ENCODE measurements at regions not wholly inside any gene's neighbourhood (a gene's known extent, or its start where the extent isn't known, plus 50 kb on each side); places are given as distances from the start of the nearest gene placed in this dataset.
A peak's percentile ranks its signal among the peaks of the same experiment; 100 is the strongest.
"Not testable (repeated sequence)": the region's sequence is repeated elsewhere in the genome, so short reads cannot be mapped to it uniquely, and the experiment has no call there.

DNA sequence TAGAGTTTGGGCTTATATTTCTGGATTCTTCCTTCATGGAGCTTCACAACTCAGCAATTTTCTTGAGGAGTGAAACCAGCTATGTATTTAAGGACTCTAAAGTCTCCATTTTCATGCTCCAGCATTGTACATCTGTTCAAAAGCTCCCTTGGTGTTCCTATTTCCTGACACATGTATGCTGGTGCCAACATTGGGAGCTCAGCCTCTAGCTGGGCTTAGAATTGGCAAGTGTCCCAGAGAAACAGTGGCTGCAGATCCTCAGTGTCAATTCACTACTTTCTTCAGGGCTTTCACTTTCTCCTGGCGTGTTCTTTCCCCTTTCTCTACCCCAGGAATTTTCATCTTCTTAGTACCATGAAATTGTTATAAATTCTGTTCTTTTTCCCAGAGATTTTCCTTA lies 103.1 kb downstream of the ZNF467 start:
- Histone ChIP-seq H3K79me2 (ENCODE audit: insufficient read depth, low read length) (no peaks in the 10 kb centered on the region), H3K4me2 (ENCODE audit: insufficient read depth, low read length) (no peak overlapping the region), H3K36me3 (ENCODE audit: insufficient read depth, low read length) (no peaks in the 10 kb centered on the region), H3K27ac (ENCODE audit: low read length) (no peak overlapping the region), H3K9ac (ENCODE audit: low read depth, low read length) (no peak overlapping the region), H3K9me3 (ENCODE audit: insufficient read depth, low read length, severe bottlenecking) (no peaks in the 10 kb centered on the region), H3K4me1 (ENCODE audit: insufficient read depth, low read length) (no peaks in the 10 kb centered on the region), H3K4me3 (ENCODE audit: low read depth in 1 of 2, low read length in 2 of 2) (no peak overlapping the region), H3K27me3 (ENCODE audit: insufficient read depth, low read length, poor library complexity) (peaks cover 24% of the 10 kb centered on the region), H2AFZ (ENCODE audit: low read depth, low read length) (no peak overlapping the region), H4K20me1 (ENCODE audit: insufficient read depth, low read length) (no peaks in the 10 kb centered on the region)
- ATAC-seq (ENCODE audit: insufficient read depth, low read depth) = no peak
- TF ChIP-seq, protein P1, sequence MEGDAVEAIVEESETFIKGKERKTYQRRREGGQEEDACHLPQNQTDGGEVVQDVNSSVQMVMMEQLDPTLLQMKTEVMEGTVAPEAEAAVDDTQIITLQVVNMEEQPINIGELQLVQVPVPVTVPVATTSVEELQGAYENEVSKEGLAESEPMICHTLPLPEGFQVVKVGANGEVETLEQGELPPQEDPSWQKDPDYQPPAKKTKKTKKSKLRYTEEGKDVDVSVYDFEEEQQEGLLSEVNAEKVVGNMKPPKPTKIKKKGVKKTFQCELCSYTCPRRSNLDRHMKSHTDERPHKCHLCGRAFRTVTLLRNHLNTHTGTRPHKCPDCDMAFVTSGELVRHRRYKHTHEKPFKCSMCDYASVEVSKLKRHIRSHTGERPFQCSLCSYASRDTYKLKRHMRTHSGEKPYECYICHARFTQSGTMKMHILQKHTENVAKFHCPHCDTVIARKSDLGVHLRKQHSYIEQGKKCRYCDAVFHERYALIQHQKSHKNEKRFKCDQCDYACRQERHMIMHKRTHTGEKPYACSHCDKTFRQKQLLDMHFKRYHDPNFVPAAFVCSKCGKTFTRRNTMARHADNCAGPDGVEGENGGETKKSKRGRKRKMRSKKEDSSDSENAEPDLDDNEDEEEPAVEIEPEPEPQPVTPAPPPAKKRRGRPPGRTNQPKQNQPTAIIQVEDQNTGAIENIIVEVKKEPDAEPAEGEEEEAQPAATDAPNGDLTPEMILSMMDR (IDR thresholded peaks at IDR 0.05; ENCODE audit: borderline replicate concordance, extremely low read depth, low read length, poor library complexity, severe bottlenecking) = no peak
- TF ChIP-seq EZH2 (IDR thresholded peaks at IDR 0.05; ENCODE audit: borderline replicate concordance, low read depth, low read length, severe bottlenecking) = no peak
- DNase-seq = no peak

DNA sequence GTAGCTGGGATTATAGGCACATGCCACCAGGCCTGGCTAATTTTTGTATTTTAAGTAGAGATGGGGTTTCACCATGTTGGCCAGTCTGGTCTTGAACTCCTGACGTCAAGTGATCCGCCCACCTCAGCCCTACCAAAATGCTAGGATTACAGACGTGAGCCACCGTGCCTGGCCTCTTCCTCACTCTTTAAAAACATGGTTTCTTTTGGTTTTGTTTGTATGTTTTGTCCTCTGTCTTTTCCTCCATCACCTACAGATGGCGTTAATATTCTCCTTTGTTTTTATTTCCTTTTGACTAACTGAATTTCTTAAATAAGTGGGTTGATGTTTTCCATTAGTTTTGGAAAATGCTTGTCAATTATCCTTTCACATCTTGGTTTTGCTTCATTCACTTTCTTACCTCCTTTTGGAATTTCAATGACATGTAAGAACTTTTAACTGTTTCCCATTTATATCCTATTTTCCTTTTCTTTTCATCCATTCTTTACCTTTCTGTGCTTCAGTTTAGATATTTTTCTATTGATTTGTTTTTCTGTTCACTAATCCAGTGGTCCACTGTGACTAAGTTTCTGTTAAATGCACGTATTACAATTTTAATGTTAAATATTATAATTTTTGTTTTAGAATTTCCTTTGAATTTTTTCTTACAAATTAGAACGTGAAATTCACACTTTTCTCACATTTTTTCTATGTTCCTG lies 104.1 kb downstream of the ZNF467 start:
- DNase-seq = no peak
- Histone ChIP-seq H3K4me3 (ENCODE audit: low read depth in 1 of 2, low read length in 2 of 2) (no peak overlapping the region), H2AFZ (ENCODE audit: low read depth, low read length) (no peak overlapping the region), H3K9ac (ENCODE audit: low read depth, low read length) (no peak overlapping the region), H3K27me3 (ENCODE audit: insufficient read depth, low read length, poor library complexity) (peaks cover 24% of the 10 kb centered on the region), H3K9me3 (ENCODE audit: insufficient read depth, low read length, severe bottlenecking) (no peaks in the 10 kb centered on the region), H3K36me3 (ENCODE audit: insufficient read depth, low read length) (no peaks in the 10 kb centered on the region), H3K79me2 (ENCODE audit: insufficient read depth, low read length) (no peaks in the 10 kb centered on the region), H3K27ac (ENCODE audit: low read length) (no peak overlapping the region), H3K4me1 (ENCODE audit: insufficient read depth, low read length) (no peaks in the 10 kb centered on the region), H3K4me2 (ENCODE audit: insufficient read depth, low read length) (no peak overlapping the region), H4K20me1 (ENCODE audit: insufficient read depth, low read length) (no peaks in the 10 kb centered on the region)
- no peak for ATAC-seq (ENCODE audit: insufficient read depth, low read depth)
- no peak for TF ChIP-seq EZH2 (IDR thresholded peaks at IDR 0.05; ENCODE audit: borderline replicate concordance, low read depth, low read length, severe bottlenecking)
- TF ChIP-seq, protein P1 (IDR thresholded peaks at IDR 0.05; ENCODE audit: borderline replicate concordance, extremely low read depth, low read length, poor library complexity, severe bottlenecking) = peak; percentile 50

DNA sequence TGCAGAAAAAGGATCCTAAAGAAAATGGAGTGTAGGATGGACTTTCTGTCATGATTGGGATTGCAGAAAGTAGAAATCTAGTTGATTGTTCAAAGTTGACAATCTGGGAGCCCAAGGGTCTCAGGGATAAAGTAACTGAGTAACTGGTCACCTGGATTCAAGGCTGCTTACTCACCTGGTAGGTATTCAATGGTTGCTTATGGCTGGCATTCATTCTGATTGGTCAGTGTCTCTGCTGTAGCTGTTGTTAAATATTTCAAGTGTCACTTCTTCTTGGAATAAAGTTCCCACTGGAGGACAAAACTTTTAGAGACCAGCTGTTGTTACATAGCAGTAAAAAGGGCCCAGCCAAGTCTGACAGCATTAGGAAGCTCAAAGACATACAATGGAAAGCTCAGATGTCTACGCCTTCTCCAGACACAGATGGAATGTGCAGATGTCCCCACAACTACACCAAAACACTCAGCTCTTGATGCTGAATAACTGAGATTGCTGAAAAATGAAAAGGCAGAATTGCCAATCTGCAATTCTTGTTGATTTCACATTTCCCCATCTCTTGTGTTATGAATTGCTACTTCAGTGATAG lies 106.9 kb downstream of the ZNF467 start:
- Histone ChIP-seq H2AFZ (ENCODE audit: low read depth, low read length) (no peak overlapping the region), H4K20me1 (ENCODE audit: insufficient read depth, low read length) (no peaks in the 10 kb centered on the region), H3K4me3 (ENCODE audit: low read depth in 1 of 2, low read length in 2 of 2) (no peak overlapping the region), H3K27me3 (ENCODE audit: insufficient read depth, low read length, poor library complexity) (peaks cover 24% of the 10 kb centered on the region), H3K9me3 (ENCODE audit: insufficient read depth, low read length, severe bottlenecking) (peaks cover 11% of the 10 kb centered on the region), H3K79me2 (ENCODE audit: insufficient read depth, low read length) (no peaks in the 10 kb centered on the region), H3K4me2 (ENCODE audit: insufficient read depth, low read length) (no peak overlapping the region), H3K4me1 (ENCODE audit: insufficient read depth, low read length) (no peaks in the 10 kb centered on the region), H3K9ac (ENCODE audit: low read depth, low read length) (no peak overlapping the region), H3K36me3 (ENCODE audit: insufficient read depth, low read length) (no peaks in the 10 kb centered on the region), H3K27ac (ENCODE audit: low read length) (no peak overlapping the region)
- ATAC-seq (ENCODE audit: insufficient read depth, low read depth) (no peak), DNase-seq (no peak)
- TF ChIP-seq, protein P1 (IDR thresholded peaks at IDR 0.05; ENCODE audit: borderline replicate concordance, extremely low read depth, low read length, poor library complexity, severe bottlenecking) = no peak
- no peak for TF ChIP-seq EZH2 (IDR thresholded peaks at IDR 0.05; ENCODE audit: borderline replicate concordance, low read depth, low read length, severe bottlenecking)

DNA sequence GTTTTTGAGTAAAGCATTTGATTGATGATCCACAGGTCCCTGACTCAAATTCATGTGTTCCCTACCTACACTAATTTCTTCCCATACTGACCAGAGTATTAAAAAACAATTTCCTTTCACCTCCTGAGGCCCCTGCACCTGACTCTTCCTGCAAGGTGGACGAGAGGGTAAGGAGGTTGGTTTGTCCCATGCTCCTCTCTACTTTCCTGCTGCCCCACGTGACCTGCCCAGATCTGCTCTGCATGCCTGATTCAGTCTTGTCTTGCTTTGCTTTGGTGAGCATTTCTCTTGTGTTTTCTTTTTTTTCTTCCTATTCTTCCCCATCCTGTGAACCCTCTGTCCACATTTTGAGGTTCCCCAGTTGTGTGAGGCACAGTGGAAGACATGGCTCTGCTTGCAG lies 107.8 kb downstream of the ZNF467 start:
- H3K4me2 ChIP-seq (ENCODE audit: insufficient read depth, low read length); DNase-seq: not testable (repeated sequence)

More for the DNA sequence above, 107.8 kb downstream of the ZNF467 start:
- not testable (repeated sequence) for H3K36me3 ChIP-seq (ENCODE audit: insufficient read depth, low read length); H4K20me1 ChIP-seq (ENCODE audit: insufficient read depth, low read length); H3K79me2 ChIP-seq (ENCODE audit: insufficient read depth, low read length); H3K4me1 ChIP-seq (ENCODE audit: insufficient read depth, low read length); H3K27ac ChIP-seq (ENCODE audit: low read length); H3K4me3 ChIP-seq (ENCODE audit: low read depth in 1 of 2, low read length in 2 of 2); ATAC-seq (ENCODE audit: insufficient read depth, low read depth); H2AFZ ChIP-seq (ENCODE audit: low read depth, low read length); H3K9ac ChIP-seq (ENCODE audit: low read depth, low read length)
- H3K9me3 ChIP-seq (ENCODE audit: insufficient read depth, low read length, severe bottlenecking) = peaks cover 11% of the 10 kb centered on the region
- H3K27me3 ChIP-seq (ENCODE audit: insufficient read depth, low read length, poor library complexity) = peaks cover 20% of the 10 kb centered on the region

Measured in DND-41 (cell line).